Stimulated activated naive CD8-positive, alpha-beta T cell treated with anti-CD3 and anti-CD28 coated beads, Interleukin-15, amount 100 ng/mL, for 72 hours (primary cell): ENCODE measurements at regions not wholly inside any gene's neighbourhood (a gene's known extent, or its start where the extent isn't known, plus 50 kb on each side); places are given as distances from the start of the nearest gene placed in this dataset.
"Not testable (repeated sequence)": the region's sequence is repeated elsewhere in the genome, so short reads cannot be mapped to it uniquely, and the experiment has no call there.

ENCODE experiments used
- ATAC-seq: fragments of 150-1000 bp; cut with Tn5 transposase; 2 replicates; pipeline ENCODE4 v1.10.0; 2021; ENCODE audit warnings: mild to moderate bottlenecking, moderate library complexity
- DNase-seq, 2 donors: peaks; one replicate each; pipeline ENCODE4 v3.0.0; 2021 to 2022
- H3K27ac Mint-ChIP-seq, 2 donors: one replicate each; pipeline ENCODE4 v1.8.0; 2022; ENCODE audit warnings: mild to moderate bottlenecking in 2 of 2, mixed read lengths in 2 of 2, moderate library complexity in 2 of 2
- H3K27me3 Mint-ChIP-seq: one replicate; pipeline ENCODE4 v1.8.0; 2022; ENCODE audit warnings: mixed read lengths
- H3K4me1 Mint-ChIP-seq: one replicate; pipeline ENCODE4 v1.8.0; 2022; ENCODE audit warnings: mild to moderate bottlenecking, mixed read lengths
- H3K4me3 Mint-ChIP-seq, 2 donors: one replicate each; pipeline ENCODE4 v1.8.0; 2022; ENCODE audit warnings: mild to moderate bottlenecking in 2 of 2, mixed read lengths in 2 of 2, moderate library complexity in 1 of 2
- H3K9me3 Mint-ChIP-seq, 2 donors: one replicate each; pipeline ENCODE4 v1.8.0; 2022; ENCODE audit warnings: mixed read lengths in 2 of 2

GRCh38 chr10:33876584-33877400, 542.3 kb upstream of the NRP1 start:
- Mint-ChIP-seq H3K27ac (no peak overlapping the region), H3K4me3 (no peak overlapping the region), H3K9me3 (peaks cover 8 to 12% of the 10 kb centered on the region in 2 donors), H3K27me3 (no peaks in the 10 kb centered on the region), H3K4me1 (no peaks in the 10 kb centered on the region)
- no peak for DNase-seq
- no peak for ATAC-seq

DNA sequence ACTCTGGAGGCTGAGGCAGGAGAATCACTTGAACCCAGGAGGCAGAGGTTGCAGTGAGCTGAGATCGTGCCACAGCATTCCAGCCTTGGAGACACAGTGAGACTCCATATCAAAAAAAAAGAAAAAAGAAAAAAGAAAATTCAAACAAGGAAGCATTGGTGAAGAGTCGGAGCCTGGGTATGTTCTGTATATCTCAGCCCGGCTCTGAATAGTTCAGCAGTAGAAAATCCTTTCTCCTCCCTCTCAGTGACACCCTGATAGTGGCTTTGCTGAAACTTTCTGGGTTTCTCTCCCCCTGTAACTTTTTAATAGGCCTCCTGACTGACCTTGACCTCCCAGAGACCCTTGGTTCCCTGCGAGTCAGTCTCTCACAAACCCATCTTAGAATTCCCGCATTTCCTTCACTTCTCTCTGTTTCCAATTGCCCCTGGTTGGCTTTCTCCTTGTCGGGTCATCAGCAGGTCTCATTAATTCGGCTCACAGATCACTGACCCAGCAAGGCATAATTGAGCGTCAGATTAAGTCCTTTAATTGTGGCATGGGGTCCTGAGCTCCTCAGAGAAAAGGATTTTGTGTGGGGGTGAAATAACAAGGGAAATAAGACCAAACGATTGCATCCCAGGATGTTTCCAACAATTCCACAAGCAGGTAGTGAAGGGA, 541.6 kb upstream of the NRP1 start:
- ATAC-seq (no peak), DNase-seq (no peak)
- Mint-ChIP-seq H3K9me3 (peaks cover under 1 to 4% of the 10 kb centered on the region in 2 donors), H3K27ac (no peak overlapping the region), H3K4me3 (no peak overlapping the region), H3K4me1 (no peaks in the 10 kb centered on the region), H3K27me3 (peaks cover 5% of the 10 kb centered on the region)

DNA sequence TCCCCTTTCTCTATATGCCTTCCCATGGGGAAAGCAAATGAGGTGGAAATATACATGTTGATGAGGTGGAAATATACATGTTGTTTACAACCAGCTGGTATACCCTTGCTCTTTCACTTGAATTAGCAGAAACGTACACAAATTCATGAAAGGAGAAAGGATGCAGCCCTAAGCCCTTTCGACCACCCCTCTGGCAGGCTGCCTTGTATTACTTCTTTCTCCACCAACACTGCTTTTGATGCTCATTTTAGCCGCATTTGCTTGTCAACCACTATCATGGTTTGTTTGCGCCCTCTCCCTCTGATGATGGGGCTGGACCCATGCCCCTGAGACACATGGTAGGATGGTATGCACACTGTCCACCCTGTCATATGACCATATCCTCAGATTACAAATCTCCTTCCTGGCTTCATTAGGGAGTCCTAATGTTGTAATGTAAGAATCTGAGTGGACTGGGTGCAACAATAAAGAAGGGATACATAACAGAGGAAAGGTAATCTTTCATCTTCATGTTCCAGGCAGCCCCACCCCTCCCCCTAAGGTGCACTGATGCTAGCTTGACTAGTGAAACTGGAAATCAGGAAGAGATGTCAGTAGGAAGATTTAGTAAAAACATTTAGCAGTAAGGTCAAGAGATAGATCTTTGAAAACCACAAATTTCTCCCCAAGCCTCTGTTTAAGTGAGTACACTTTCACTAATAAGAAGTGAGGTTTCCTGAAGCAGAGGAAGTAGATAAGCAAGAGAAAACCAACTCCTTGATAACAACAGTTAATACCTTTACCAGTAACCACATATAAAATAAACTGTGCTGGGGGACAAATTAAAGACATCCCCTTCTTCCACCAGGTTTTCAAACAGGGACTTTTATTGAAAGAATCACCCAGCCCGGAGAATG, 536.8 kb upstream of the NRP1 start:
- no peaks in the 10 kb centered on the region for H3K4me1 Mint-ChIP-seq
- ATAC-seq = no peak
- H3K4me3 Mint-ChIP-seq = no peak overlapping the region
- H3K9me3 Mint-ChIP-seq = no peaks in the 10 kb centered on the region
- H3K27ac Mint-ChIP-seq = no peak overlapping the region
- no peak for DNase-seq
- H3K27me3 Mint-ChIP-seq = peaks cover 22% of the 10 kb centered on the region

- ATAC-seq (no peak), DNase-seq (no peak)
- Mint-ChIP-seq H3K27ac (peak overlapping the region in 1 of 2 donors; percentile 83), H3K4me1 (no peaks in the 10 kb centered on the region), H3K27me3 (peaks cover 22% of the 10 kb centered on the region), H3K4me3 (no peak overlapping the region), H3K9me3 (no peaks in the 10 kb centered on the region)
These were observed 535.0 kb upstream of the NRP1 start for GRCh38 chr10:33869481-33869880.

GRCh38 chr10:33869028-33869427, 534.6 kb upstream of the NRP1 start:
- Mint-ChIP-seq H3K27ac (no peak overlapping the region), H3K4me3 (no peak overlapping the region), H3K9me3 (no peaks in the 10 kb centered on the region), H3K27me3 (peaks cover 22% of the 10 kb centered on the region), H3K4me1 (no peaks in the 10 kb centered on the region)
- DNase-seq = no peak
- no peak for ATAC-seq

DNA sequence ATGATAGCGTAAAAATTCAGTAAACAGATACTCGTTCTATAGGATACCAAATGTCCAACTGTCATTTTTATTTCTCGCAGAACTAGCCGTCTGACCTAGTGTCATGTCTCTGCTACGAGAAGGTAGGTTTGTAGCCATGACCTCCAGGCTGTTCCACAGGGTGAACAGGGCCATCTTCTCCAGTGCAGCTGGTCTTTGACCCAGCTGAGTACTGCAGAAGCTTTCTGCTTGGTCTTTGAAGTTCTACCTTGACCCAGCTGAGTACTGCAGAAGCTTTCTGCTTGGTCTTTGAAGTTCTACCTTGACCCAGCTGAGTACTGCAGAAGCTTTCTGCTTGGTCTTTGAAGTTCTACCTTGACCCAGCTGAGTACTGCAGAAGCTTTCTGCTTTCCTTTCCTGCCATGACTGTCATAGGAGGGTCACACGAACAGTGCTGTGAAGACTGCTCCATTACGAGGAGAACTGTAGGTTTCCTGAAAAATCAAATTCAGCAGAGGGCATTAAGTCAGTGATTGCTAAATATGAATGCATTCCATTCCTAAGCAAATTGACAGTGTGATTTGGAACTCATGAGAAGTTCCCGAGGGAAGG, 532.8 kb upstream of the NRP1 start:
- not testable (repeated sequence) for ATAC-seq, H3K4me1 Mint-ChIP-seq, H3K9me3 Mint-ChIP-seq, H3K4me3 Mint-ChIP-seq, H3K27ac Mint-ChIP-seq, DNase-seq
- H3K27me3 Mint-ChIP-seq = peaks cover 22% of the 10 kb centered on the region

GRCh38 chr10:33863352-33863751, 528.9 kb upstream of the NRP1 start:
- H3K27ac Mint-ChIP-seq = no peak overlapping the region
- no peaks in the 10 kb centered on the region for H3K4me1 Mint-ChIP-seq
- H3K4me3 Mint-ChIP-seq = no peak overlapping the region
- no peaks in the 10 kb centered on the region for H3K9me3 Mint-ChIP-seq
- ATAC-seq (no peak), DNase-seq (no peak)
- H3K27me3 Mint-ChIP-seq = no peaks in the 10 kb centered on the region

- DNase-seq = no peak
- H3K27me3 Mint-ChIP-seq = no peaks in the 10 kb centered on the region
- ATAC-seq = no peak
- H3K27ac Mint-ChIP-seq = no peak overlapping the region
- H3K4me1 Mint-ChIP-seq = no peaks in the 10 kb centered on the region
- no peaks in the 10 kb centered on the region for H3K9me3 Mint-ChIP-seq
- H3K4me3 Mint-ChIP-seq = no peak overlapping the region
These were observed 528.2 kb upstream of the NRP1 start for GRCh38 chr10:33862536-33863105.

GRCh38 chr10:33861833-33862232, 527.4 kb upstream of the NRP1 start:
- DNase-seq = no peak
- Mint-ChIP-seq H3K27me3 (no peaks in the 10 kb centered on the region), H3K9me3 (no peaks in the 10 kb centered on the region), H3K27ac (no peak overlapping the region), H3K4me1 (no peaks in the 10 kb centered on the region), H3K4me3 (no peak overlapping the region)
- no peak for ATAC-seq

DNA sequence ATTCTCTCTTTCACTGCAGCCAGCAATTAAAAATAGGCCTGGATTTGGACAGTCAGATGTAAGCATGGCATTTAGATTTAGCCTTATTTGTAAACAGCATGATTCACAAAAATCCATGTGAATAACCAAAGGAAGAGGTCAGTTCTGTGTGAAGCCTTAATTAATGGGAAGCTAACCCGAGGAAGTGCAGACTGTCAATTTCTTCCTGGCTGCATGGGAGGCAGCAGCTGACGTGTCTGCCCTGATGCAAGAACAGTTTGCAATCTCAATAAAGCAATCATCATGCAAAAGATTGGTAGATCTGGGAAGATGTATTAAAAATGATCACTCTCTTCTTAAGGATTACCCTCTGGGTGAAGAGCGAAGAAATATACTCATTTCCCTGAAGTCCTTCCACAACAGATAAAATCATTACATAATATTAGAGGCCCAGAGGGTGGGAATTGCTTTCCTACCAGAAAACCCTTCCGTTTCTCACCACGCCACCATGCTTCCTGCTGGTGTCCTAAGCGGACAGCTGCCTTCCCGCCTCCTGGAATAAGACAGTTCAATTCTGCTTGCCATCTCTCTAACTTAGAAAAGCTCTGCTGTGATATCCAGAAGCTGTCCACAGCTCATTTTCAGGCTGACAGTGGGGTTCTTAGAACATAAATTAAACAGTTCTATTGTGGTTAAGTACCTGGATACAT, 526.7 kb upstream of the NRP1 start:
- no peak for ATAC-seq
- Mint-ChIP-seq H3K27me3 (no peaks in the 10 kb centered on the region), H3K27ac (no peak overlapping the region), H3K9me3 (no peaks in the 10 kb centered on the region), H3K4me3 (no peak overlapping the region), H3K4me1 (no peaks in the 10 kb centered on the region)
- DNase-seq = no peak

- no peak for ATAC-seq
- Mint-ChIP-seq H3K9me3 (no peaks in the 10 kb centered on the region), H3K27ac (no peak overlapping the region), H3K4me1 (no peaks in the 10 kb centered on the region), H3K27me3 (no peaks in the 10 kb centered on the region), H3K4me3 (no peak overlapping the region)
- DNase-seq = no peak
These were observed 526.1 kb upstream of the NRP1 start for GRCh38 chr10:33860552-33860951.

GRCh38 chr10:33859319-33860022, 525.0 kb upstream of the NRP1 start:
- no peak for ATAC-seq
- no peaks in the 10 kb centered on the region for H3K9me3 Mint-ChIP-seq
- H3K4me3 Mint-ChIP-seq = no peak overlapping the region
- H3K27ac Mint-ChIP-seq = no peak overlapping the region
- no peaks in the 10 kb centered on the region for H3K27me3 Mint-ChIP-seq
- H3K4me1 Mint-ChIP-seq = no peaks in the 10 kb centered on the region
- DNase-seq = no peak

DNA sequence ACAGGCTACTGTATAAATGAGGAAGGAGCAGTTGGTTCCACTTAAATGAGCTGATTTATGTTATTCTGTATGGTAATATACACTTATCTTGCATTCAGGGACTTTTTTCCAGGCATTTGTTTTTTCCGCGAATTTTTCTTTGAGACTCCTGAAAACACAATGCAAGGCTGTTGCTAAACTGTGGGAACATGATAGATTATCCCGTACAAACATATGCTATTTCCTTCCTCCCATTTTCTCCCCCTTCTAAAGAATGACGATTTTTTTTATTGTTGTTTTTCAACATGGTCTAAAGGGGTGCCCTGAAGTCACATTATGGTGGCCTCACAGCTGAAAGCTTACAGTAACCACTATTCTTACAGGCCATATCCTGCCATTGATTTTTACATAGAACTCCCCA, 523.9 kb upstream of the NRP1 start:
- Mint-ChIP-seq H3K27me3 (no peaks in the 10 kb centered on the region), H3K9me3 (no peaks in the 10 kb centered on the region), H3K4me3 (no peak overlapping the region), H3K4me1 (no peaks in the 10 kb centered on the region), H3K27ac (no peak overlapping the region)
- ATAC-seq (no peak), DNase-seq (no peak)

DNA sequence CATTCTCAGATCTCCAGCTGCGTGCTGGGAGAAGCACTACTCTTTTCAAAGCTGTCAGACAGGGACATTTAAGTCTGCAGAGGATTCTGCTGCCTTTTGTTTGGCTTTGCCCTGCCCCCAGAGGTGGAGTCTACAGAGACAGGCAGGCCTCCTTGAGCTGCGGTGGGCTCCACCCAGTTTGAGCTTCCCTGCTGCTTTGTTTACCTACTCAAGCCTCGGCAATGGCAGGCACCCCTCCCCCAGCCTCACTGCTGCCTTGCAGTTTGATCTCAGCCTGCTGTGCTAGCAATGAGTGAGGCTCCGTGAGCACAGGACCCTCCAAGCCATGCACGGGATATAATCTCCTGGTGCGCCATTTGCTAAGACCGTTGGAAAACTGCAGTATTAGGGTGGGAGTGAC, 518.8 kb upstream of the NRP1 start:
- not testable (repeated sequence) for H3K9me3 Mint-ChIP-seq, H3K27ac Mint-ChIP-seq, H3K4me3 Mint-ChIP-seq, DNase-seq, H3K4me1 Mint-ChIP-seq, H3K27me3 Mint-ChIP-seq, ATAC-seq
